Non-pigmented ciliary epithelial cell (primary cell): ENCODE measurements at regions not wholly inside any gene's neighbourhood (a gene's known extent, or its start where the extent isn't known, plus 50 kb on each side); places are given as distances from the start of the nearest gene placed in this dataset.
"Not testable (repeated sequence)": the region's sequence is repeated elsewhere in the genome, so short reads cannot be mapped to it uniquely, and the experiment has no call there.

Experiments used
- DNase-seq: peaks from one replicate; pipeline ENCODE4 v3.0.0-alpha.2; 2010; ENCODE audit warnings: low read depth

DNA sequence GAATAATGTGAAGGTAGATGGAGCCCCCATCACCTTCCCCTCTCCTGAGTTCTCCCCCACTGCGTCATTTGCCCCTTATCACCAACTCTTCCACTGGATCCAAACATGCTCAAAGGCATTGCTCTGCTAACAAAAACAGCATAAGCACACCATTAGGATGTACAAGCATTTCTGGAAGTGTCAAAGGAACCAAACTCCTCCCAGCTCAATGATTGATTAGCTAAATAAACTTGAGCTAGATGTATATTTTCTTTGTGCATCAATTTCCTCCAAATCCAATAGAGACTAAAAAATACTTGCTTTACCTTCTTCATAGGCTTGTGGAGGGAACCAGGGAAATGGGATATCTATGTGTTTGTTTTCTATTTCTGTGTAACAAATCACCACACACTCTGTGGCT, 248.4 kb upstream of the JARID2 start:
- DNase-seq, result no peak

DNA sequence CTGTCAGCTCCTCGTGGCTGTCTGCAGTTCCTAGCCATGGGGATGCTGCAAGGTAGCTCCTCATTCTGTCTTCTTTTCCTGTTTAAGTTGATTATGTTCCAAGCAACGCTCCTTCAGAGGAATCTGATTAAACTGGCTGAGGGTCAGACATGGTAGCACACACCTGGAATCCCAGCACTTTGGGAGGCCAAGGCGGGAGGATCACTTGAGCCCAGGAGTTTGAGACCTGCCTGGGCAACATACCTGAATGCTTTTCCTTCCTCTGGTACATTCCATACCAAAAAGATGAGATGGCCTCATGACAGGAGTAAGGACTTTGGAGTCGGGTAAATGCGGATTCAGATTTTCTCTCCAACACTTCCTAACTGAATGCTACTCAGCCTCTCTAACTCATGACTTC, 246.8 kb upstream of the JARID2 start:
- DNase-seq, result no peak

DNA sequence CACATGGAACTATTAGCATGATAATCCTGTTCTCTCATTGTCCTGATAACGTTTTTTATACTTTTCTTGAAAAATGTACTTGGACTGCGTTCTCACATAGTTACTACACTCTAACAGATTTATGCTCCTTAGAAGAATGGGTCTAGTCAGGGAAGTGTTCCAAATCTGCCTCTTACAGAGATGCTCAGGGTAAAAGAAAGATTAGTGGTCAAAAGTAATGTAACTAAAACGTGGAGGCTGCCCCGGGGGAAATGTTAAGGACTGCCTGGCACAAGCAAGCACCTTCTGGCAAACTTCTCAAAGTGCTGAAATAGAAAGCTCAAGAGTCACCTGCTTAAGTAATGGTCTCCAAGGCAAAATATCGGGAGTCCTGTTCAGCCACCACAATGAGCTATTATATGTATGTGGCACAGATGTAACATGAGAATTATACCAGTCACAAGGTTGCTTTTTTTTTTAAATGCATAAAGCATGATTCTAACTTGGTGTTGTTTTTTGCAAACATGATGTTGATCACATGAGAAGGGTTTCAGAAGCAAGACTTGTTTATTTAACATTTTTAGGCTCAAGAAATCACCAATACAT, 244.5 kb upstream of the JARID2 start:
- no peak for DNase-seq

DNA sequence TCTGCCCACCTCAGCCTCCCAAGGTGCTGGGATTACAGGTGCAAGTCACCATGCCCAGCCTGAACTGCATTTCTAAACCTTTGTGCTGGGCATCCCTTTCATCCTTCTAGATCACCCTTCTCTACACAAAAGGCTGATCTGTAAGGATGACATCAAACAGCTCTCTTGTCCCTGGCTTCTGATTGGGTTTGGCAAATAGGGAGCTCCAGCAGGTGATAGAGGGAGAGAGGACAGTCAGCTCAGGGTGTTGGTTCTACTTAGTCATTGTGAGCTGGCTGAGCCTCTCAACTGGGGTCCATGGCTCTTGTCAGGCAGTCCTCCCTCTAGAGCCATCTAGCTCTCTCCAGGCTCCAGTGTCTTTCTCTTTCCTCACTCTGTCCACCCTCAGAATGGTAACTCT, 237.6 kb upstream of the JARID2 start:
- no peak for DNase-seq

DNA sequence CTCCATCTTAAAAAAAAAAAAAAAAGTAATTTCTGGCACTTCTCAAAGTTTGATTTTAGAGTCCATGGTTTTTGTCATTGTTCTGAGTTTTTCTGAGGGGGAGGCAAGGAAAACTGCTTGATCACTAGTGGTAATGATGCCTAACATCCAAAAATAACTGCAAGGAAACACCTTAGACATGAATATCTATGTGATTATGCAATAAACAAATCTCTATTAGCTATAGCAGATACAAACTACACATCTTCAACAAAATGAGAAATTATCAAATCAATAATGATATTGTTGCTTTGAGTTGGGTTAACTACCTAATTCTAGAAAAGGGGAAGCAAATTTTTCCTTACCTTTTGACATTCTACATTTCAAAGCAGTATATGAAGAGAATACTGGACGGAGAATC, 230.9 kb upstream of the JARID2 start:
- DNase-seq, result no peak

DNA sequence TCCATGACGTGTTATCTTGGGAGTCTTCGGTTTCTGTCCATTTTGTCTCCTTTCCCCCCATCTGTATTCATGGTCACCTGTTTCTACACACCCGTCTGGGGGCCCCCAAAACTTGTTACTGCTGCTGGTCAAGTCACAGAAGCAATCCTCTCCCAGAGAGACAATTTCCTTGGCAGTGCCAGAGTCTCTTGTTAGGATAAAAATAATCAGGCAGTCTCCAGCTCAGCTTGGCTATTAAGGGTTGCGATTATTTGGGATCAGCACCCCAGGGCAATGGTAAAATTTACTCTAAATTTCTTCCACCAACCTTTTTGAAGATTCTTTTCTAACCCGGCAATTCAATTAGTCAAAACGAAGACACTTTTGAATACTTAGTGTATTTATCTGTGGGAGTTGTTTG, 229.1 kb upstream of the JARID2 start:
- no peak for DNase-seq

DNA sequence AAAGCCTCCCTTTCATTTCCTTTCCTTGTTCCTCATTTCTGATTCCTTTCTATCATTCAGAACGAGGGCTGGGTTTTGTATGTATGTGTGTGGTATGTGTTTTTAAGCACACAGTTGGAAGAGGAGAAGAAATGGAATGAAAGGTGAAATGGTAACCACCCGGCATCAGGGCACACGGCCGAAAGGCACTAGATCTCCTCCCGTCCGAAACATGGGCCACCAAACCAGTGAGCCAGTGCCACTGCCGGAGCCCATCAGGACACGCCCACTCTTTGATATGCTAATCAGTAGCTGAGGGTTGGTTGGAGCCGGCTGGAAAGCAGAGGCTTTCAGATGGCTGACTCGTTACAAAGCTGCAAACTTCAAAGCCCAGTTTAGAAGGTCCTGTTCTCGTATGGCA, 228.6 kb upstream of the JARID2 start:
- DNase-seq, result no peak

DNA sequence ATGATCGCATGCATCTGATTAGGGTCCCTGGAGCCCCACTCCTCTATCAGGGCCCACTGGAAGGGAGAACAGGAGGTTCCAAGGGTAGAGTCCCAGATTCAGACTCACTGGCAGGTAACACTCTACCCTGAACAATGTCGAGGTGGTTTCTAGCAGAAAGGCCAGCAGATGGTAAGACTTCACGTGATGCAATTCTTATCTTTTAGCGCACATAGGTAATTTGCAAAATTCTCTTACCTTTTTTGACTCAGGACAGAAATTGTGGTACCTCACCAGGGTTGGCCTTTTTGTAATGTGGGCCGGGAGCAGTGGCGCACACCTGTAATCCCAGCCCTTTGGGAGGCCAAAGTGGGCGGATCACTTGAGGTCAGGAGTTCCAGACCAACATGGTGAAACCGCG, 228.1 kb upstream of the JARID2 start:
- no peak for DNase-seq

DNA sequence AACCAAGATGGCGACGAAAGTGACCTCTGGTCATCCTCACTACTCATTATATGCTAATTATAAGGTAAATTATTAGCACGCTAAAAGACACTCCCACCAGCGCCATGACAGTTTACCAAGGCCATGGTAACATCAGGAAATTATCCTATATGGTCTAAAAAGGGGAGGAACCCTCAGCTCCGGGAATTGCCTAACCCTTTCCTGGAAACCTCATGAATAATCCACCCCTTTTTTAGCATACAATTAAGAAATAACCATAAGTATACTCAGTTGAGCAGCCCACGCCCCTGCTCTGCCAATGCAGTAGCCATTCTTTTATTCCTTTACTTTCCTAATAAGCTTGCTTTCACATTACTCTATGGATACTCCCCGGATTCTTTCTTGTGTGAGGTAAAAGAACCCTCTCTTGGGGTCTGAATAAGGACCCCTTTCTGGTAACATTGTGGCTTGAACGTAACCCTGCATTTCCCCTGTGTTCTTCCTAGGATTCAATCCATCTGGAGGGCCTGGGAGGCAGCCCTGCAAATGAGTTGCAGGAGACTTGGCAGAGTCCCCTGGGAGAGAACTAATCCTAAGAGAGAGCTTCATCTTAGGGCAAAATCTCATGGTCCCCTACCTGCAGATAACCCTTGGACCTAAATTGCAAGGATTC, 225.6 kb upstream of the JARID2 start:
- DNase-seq, result no peak

DNA sequence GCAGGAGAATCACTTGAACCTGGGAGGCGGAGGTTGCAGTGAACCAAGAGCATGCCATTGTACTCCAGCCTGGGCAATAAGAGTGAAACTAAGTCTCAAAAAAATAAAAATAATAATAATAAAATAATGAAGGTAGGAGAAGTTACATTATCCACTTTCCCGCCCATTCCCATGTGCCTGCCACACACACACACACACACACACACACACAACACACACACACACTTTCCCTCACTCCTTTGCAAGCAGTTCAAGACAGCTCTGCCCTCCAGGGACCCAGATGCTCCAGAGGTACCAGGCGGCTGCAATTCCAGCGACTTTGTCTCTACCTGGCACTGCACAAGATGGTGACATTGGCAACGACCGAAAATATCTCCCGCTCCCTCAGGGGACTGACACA, 224.8 kb upstream of the JARID2 start:
- DNase-seq, result no peak

DNA sequence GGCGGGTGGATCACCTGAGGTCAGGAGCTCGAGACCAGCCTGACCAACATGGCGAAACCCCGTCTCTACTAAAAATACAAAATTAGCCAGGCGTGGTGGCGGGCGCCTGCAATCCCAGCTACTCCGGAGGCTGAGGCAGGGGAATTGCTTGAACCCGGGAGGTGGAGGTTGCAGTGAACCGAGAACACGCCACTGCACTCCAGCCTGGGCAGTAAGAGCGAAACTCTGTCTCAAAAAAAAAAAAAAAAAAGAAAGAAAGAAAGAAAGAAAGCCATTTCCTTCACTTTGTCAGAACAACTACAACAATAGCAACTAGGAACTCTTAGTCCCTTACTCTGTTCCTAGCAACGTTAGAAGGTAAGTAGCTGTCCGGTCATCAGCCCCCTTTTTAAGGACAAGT, 222.9 kb upstream of the JARID2 start:
- not testable (repeated sequence) for DNase-seq

DNA sequence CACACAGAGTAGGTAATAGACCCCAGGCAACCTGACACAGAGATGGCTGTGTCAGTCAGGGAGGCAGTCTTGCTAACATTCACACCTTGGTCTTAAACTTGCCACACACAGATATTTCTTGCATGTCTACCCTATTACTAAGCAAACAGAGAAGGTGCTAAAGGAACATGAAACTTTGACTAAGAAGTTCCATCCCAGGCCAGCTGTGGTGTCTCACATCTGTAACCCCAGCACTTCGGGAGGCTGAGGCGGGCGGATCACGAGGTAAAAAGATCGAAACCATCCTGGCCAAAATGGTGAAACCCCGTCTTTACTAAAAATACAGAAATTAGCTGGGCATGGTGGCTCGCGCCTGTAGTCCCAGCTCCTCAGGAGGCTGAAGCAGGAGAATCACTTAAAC, 222.4 kb upstream of the JARID2 start:
- DNase-seq, result no peak

DNA sequence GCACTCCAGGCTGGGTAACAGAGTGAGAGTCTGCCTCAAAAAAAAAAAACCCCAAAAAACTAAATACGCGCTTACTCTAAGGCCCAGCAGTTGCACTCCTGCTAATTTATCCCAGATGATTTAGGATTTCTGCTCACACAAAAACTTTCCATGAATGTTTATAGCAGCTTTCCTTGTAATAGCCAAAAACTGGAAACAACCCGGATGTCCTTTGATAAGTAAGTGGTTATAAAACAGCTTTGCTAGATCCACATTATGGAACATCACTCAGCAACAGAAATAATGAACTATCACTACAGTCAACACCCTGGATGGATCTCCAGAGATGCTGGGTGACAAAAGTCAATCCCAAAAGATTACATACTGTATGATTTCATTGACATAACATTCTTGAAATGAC, 220.4 kb upstream of the JARID2 start:
- DNase-seq, result no peak

DNA sequence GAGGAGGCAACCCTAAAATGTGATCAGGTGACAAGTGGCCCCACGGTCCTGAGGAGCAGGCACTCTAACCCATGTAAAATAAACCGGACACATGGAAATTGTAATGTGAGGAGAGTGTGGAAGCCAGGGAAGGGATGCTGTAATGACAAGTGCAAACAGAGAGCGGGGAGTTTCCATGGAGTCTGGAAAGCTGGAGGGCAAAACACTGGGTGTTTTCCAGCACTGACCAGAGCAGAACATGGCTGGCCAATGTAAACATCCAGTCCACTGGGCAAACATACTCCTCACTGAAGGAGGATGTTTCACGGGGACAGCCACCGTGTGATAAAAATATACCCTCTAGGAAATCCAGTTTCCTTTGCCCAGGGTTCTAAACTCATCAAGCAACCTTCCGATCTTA, 219.0 kb upstream of the JARID2 start:
- no peak for DNase-seq

DNA sequence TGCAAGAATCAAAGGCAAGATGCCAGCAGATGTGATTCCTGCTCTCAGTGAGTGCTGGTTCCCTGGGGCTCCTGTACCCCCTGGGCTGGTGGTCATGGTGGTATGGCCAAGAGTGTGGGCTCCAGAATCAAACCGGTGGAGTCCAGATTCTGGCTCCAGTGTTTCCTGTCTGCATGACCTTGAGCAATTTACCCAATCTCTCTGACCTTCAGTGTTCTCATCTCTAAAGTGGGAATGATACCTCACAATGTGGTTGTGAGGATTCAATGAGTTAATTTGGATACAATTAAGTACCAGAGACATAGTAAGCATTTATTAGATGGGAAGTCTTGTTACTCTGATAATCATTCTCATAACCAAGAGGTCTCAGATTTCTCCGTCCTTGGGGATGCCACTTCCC, 218.4 kb upstream of the JARID2 start:
- no peak for DNase-seq

DNA sequence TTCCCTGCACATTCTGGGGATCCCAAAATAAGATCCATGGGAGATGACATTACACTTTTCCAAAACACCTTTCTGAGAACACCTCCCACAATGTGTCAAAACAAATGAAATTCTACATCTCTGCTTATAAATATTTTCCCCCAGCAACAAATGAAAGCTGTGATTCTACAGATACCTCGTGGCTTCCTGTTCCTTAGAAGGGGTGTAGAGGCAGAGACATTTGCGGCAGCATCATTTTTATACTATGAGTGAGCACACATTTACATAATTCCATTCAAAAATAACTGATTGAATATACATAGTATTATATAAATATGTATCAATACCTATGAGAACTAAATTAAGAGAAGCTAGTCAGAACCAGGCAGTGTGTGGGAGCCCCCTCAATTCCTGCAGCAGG, 213.9 kb upstream of the JARID2 start:
- DNase-seq, result no peak

DNA sequence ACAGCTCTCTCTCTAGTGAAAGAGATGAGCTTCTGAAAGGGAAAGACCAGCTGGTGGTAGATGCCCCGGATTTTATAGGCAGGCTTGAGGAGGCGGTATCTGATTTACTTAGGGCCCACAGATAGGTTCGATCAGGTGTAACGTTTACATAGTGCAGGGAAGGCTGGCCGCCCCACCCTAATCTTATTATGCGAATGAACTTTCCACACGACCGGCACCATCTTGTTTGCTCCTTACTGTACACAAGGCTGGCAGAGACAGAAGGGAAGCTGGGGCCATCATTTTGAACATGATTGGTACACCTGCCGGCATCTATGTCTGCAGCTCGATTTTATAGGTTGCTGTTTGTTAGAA, 212.0 kb upstream of the JARID2 start:
- no peak for DNase-seq

DNA sequence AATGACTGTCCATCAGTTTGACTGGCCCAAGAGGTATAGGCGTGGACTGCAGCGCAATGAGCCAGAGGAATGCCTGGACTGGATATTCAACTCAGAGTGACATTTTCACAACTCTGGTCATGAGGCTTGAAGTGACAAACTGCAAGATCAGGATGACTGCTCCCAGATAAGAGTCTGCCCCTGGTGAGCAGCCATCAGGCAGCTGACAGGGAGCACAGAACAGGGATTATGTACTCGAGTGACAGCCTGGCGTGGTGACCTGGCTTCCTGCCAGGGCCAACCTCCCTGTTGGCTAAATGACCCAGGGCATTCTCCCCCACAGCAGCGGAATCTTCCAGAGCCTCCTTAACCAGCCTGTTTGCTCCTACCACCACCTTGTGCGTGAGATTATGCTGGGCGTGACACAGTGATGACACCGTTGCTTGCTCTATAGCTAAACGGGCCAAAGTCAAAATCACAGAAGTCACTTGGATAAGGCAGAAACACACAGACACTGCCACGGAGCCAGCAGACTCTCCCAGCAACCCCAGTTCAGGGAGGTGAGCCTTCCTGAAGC, 209.1 kb upstream of the JARID2 start:
- no peak for DNase-seq

DNA sequence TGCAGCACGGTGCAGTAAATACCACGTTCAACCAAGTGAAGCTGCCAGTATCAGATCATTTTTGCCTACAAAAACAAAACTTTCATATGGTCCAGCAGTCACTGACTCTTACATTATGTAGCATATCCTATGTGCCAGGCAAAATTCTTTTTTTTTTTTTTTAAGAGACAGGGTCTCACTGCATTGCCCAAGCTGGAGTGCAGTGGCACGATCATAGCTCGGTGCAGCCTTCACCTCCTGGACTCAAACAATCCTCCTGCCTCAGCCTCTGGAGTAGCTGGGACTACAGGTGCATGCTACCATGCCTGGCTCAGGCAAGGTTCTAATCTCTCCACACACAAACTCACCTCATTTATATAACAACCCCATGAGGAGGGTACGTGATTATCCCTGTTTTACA, 208.6 kb upstream of the JARID2 start:
- no peak for DNase-seq

DNA sequence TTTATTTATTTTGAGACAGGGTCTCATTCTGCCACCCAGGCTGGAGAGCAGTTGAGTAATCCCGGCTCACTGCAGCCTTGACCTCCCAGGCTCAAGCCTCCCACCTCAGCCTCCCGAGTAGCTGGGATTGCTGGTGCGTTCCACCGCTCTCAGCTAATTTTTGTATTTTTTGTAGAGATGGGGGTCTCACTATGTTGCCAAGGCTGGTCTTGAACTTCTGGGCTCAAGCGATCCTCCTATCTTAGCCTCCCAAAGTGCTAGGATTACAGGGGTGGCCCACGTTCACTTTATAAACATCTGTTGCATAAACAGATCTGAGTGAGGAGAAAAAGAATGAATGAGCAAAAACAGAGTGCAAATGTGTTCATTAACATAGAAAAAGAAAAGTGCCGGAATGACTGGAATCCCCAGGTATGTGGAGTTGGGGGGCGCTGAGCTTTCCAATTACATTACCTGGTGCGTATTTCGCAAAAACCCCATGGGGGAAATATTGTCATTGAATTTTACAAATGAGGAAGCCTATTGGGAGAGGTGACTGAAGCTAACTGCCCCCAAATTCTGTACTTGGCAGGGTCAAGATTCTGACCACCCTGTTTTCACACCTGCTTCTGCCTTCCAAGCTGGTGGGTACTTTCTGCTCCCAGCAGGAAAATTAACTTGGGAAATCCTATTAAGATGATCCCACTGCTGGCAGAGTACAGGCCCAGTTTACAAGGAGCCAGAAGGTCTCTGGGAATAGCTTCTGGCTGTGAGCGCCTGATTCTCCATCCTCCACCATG, 207.7 kb upstream of the JARID2 start:
- DNase-seq, result no peak

DNA sequence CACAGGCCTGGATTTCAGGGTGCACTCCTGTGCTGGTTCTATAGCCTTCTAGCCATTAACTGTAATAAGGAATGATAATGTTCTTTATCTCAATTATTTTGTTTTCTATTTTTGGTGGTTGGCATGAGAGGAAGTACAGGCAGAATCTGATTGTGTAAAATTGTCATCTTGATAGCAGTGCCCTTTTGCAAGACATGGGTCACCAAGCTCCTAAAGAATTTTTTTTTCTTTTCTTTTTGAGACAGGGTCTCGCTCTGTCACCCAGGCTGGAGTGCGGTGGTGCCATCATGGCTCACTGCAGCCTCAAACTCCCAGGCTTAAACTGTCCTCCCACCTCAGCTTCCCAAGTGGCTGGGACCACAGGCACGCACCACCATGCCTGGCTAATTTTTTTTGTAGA, 206.7 kb upstream of the JARID2 start:
- DNase-seq, result no peak

DNA sequence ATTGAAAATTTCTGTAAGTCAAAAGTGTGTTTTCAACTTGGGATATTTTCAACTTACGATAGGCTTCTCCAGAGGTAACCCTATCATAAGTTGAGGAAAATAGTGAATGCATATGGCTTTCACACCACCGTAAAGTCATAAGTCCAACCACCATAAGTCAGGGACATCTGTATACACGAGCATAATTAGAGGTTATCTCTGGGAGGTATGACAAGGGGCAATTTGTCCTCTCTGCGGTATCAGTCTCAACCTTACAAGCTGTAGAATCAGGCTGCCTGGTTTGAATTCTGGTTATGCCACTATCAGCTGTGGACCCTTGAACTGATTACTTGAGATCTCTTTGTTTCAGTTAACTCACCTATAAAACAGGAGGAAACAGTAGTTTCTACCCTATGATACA, 202.9 kb upstream of the JARID2 start:
- no peak for DNase-seq

DNA sequence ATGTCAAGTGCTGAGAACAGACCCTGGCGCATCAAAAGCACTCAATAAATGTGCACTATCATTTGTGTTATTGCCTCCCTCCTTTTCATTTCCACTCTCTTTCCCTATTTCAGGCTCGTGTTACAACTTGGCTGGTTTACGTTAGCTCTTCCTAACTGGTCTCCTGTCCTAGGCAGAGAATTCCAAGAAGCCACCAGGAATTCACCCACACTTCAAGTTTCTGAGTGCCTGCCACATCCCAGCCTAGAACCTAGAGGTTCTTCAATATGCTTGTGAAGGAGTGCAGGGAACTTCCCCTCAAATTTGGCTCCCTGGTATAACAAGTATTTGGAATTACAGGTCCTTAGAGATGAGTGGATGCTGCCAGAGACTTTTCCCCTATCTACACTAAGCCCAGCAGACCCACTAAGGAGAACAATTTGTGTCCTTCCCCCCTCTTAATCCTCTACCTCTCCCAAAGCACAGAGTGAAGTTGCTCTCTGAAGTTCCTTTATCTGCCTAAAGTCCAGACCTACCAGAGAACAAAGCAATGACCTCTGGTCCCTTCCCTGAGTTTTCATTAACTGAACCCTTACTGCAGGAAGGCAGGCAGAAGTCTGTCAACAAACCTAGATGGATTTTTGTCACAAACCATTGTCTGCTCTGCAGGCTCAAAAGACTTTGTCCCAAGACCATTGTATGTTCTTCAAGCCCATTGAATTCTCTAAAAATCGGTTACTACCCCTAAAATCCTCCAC, 201.6 kb upstream of the JARID2 start:
- no peak for DNase-seq
